ENCODE measurements at regions not wholly inside any gene's neighbourhood (a gene's known extent, or its start where the extent isn't known, plus 50 kb on each side); places are given as distances from the start of the nearest gene placed in this dataset.

- peaks cover 10% of the 10 kb centered on the region; the same call in 2 of the 3 replicates for H3K9me3 Mint-ChIP-seq
- no peaks in the 10 kb centered on the region; the same call in 1 of the 2 replicates for H3K9me2 ChIP-seq (ENCODE audit: insufficient read depth)
- no peak overlapping the region for H3K27ac ChIP-seq (ENCODE audit: low read depth)
- H3K4me1 Mint-ChIP-seq: peaks cover 10% of the 10 kb centered on the region
- H3K36me3 ChIP-seq (ENCODE audit: insufficient read depth): no peaks in the 10 kb centered on the region
- no peak for DNase-seq (ENCODE audit: low spot score)
- ATAC-seq: no peak
- H3K4me3 ChIP-seq: no peak overlapping the region
- H3K79me2 ChIP-seq (replicated peaks; ENCODE audit: insufficient read depth): no peaks in the 10 kb centered on the region
- H3K36me3 Mint-ChIP-seq (ENCODE audit: low read depth): no peaks in the 10 kb centered on the region
- H4K20me1 ChIP-seq (replicated peaks; ENCODE audit: insufficient read depth): no peaks in the 10 kb centered on the region
- H3K4me1 ChIP-seq (ENCODE audit: insufficient read depth): peaks cover 6% of the 10 kb centered on the region; the same call in 1 of the 2 replicates
- no peaks in the 10 kb centered on the region for H3K27me3 ChIP-seq (ENCODE audit: insufficient read depth)
- H3F3A ChIP-seq (replicated peaks; ENCODE audit: low read depth): no peaks in the 10 kb centered on the region
- H3K4me2 ChIP-seq: no peak overlapping the region
- TF ChIP-seq NANOG (IDR thresholded peaks at IDR 0.05; ENCODE audit: borderline replicate concordance) (no peak), EZH2 (IDR thresholded peaks at IDR 0.05; ENCODE audit: low read depth, unreplicated experiment) (no peak)
- H3K27me3 Mint-ChIP-seq (ENCODE audit: insufficient read depth, low read depth, poor library complexity): no peaks in the 10 kb centered on the region
- H2AFZ ChIP-seq: no peak overlapping the region
- H3K27ac Mint-ChIP-seq: no peak overlapping the region
- H3K4me3 Mint-ChIP-seq: no peak overlapping the region
These were observed 87.0 kb upstream of the DNAJC19 start for GRCh38 chr3:181076558-181076957.

GRCh38 chr3:181075098-181075497 lies 85.6 kb upstream of the DNAJC19 start:
- Histone ChIP-seq H2AFZ (peak overlapping the region; percentile 64; the same call in 1 of the 2 replicates), H3K27me3 (ENCODE audit: insufficient read depth) (no peaks in the 10 kb centered on the region), H4K20me1 (replicated peaks; ENCODE audit: insufficient read depth) (no peaks in the 10 kb centered on the region), H3K27ac (ENCODE audit: low read depth) (no peak overlapping the region), H3K79me2 (replicated peaks; ENCODE audit: insufficient read depth) (no peaks in the 10 kb centered on the region), H3K4me3 (no peak overlapping the region), H3K36me3 (ENCODE audit: insufficient read depth) (no peaks in the 10 kb centered on the region), H3K9me2 (ENCODE audit: insufficient read depth) (no peaks in the 10 kb centered on the region; the same call in 1 of the 2 replicates), H3K4me1 (ENCODE audit: insufficient read depth) (peaks cover 6% of the 10 kb centered on the region; the same call in 1 of the 2 replicates), H3F3A (replicated peaks; ENCODE audit: low read depth) (no peaks in the 10 kb centered on the region), H3K4me2 (no peak overlapping the region)
- H3K36me3 Mint-ChIP-seq (ENCODE audit: low read depth): no peaks in the 10 kb centered on the region
- peak; percentile 63 for ATAC-seq
- TF ChIP-seq ETS1 (IDR thresholded peaks at IDR 0.05): no peak
- 0 out of 2 replicates have a peak, but pooled peaks have one; percentile 1 for TF ChIP-seq ZNF462 (CRISPR knock-in tag; IDR thresholded peaks at IDR 0.05)
- H3K4me1 Mint-ChIP-seq: peaks cover 10% of the 10 kb centered on the region
- no peaks in the 10 kb centered on the region for H3K27me3 Mint-ChIP-seq (ENCODE audit: insufficient read depth, low read depth, poor library complexity)
- no peak for DNase-seq (ENCODE audit: low spot score)
- peaks cover 10% of the 10 kb centered on the region; the same call in 2 of the 3 replicates for H3K9me3 Mint-ChIP-seq
- H3K27ac Mint-ChIP-seq: no peak overlapping the region
- no peak overlapping the region for H3K4me3 Mint-ChIP-seq

All from GM23338 (cell line).